Right lobe of liver (tissue), 6 donors: ENCODE measurements at regions not wholly inside any gene's neighbourhood (a gene's known extent, or its start where the extent isn't known, plus 50 kb on each side); places are given as distances from the start of the nearest gene placed in this dataset.

Source experiments
- ATAC-seq, 4 donors: fragments of 200-7000 bp; cut with Tn5 transposase; one replicate each; pipeline ENCODE4 v1.9.1; 2020; ENCODE audit warnings: mild to moderate bottlenecking in 4 of 4, moderate library complexity in 4 of 4
- DNase-seq, 3 donors: peaks; one replicate each; pipeline ENCODE4 v3.0.0-alpha.2; 2020
- H3K27ac ChIP-seq, 3 donors: fragments of 200-600 bp; one replicate each; pipeline ENCODE4 v1.8.0; 2022
- H3K27me3 ChIP-seq, 2 donors: fragments of 200-600 bp; one replicate each; pipeline ENCODE4 v1.8.0; 2022
- H3K36me3 ChIP-seq, 4 donors: fragments of 200-600 bp; sonication (generic) in 1 of 4; one replicate each; pipeline versions ENCODE4 v1.5.1 to v1.8.0; 2017 to 2022; ENCODE audit warnings: control low read depth in 1 of 4
- H3K4me1 ChIP-seq, 4 donors: fragments of 200-600 bp; sonication (generic) in 1 of 4; one replicate each; pipeline versions ENCODE4 v1.5.1 to v1.8.0; 2017 to 2022; ENCODE audit warnings: control low read depth in 1 of 4
- H3K4me3 ChIP-seq, 3 donors: fragments of 200-600 bp; one replicate each; pipeline ENCODE4 v1.8.0; 2022
- H3K9me3 ChIP-seq, 4 donors: fragments of 200-600 bp; sonication (generic) in 1 of 4; one replicate each; pipeline versions ENCODE4 v1.5.1 to v1.8.0; 2017 to 2022; ENCODE audit warnings: control low read depth in 1 of 4
- POLR2A ChIP-seq: fragments of 450-650 bp; IDR thresholded peaks from one replicate; pipeline ENCODE4 v1.6.1; 2017; ENCODE audit warnings: antibody characterized with exemption, mild to moderate bottlenecking
- WGBS: methylation state at CpG from one replicate; pipeline ENCODE4 v1.1.6; 2018; ENCODE audit warnings: low coverage, low lambda C conversion rate; ENCODE audit not compliant: insufficient coverage; ENCODE audit errors: missing lambda C conversion rate; 5-methylcytosine and 5-hydroxymethylcytosine counted together
- intact Hi-C, 2 donors: fragments of 100-400 bp; cut with DNase I; formaldehyde crosslinking; loops; one replicate each; pipeline versions ENCODE4 v1.11.2 to v1.14.1; 2022
- TF ChIP-seq, protein P1 (sequence below), 4 donors: fragments of 200-600 bp in 3 of 4; fragments of 450-650 bp in 1 of 4; IDR thresholded peaks; one replicate each; pipeline versions ENCODE4 v1.5.1 to v1.8.0; 2016 to 2022; ENCODE audit warnings: antibody characterized with exemption in 4 of 4, mild to moderate bottlenecking in 2 of 4
- donor health status: DM: no; HTN: yes; CAD: no.
- donor health status: DM: no; HTN: no; CAD: no.
- donor health status: DM: no; HTN: no; CAD: no.
- donor health status: DM: no; HTN: yes; CAD: no.
- donor health status: DM: no; HTN: yes; CAD: no.

DNA sequence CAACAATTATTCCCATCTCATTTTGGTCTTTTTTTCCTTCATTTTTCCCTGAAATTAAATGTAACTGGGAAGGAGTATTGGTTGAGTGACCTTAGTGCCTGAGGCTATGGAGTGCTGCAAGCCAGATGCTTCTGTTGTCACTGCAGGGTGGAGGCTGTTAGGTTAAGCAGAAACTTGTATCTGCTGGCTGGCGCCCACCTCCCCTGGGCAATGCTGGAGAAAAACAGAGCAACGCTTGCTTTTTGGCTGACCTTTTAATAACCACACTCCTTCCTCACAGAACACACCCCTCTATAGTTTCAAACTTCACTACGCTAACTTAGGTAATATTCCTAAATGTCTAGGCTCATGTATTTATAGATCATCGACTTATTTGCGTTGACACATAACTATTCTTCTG, 583.5 kb upstream of the NOVA1 start:
- H3K27ac ChIP-seq: no peak overlapping the region
- 55% methylated on average over 5 of the region's 5 CpGs for WGBS
- ATAC-seq (no peak), DNase-seq (no peak)
- H3K9me3 ChIP-seq: no peaks in the 10 kb centered on the region
- intact Hi-C loops: no loop called here
- H3K36me3 ChIP-seq: no peaks in the 10 kb centered on the region
- H3K4me3 ChIP-seq: no peak overlapping the region
- no peaks in the 10 kb centered on the region for H3K27me3 ChIP-seq
- no peak for TF ChIP-seq POLR2A
- H3K4me1 ChIP-seq: no peaks in the 10 kb centered on the region

DNA sequence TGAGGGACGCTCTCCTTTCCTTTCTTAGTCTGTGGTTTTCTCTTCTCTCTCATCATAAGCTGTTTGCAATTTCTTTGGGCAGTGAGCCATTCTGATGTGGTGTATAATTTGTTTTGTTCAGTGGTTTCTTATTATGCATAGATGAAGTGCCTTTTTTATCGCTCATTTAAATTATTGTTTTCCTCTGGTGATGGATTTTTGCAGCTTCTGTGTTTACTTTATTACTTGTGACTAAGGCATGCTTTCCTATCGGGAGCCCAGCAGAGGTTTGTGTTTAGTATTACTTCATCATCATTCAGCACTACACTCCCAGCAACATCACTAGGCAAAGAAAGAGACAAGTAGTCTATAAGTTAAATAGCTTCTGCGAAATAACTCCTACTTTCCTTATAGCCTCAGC, 586.6 kb upstream of the NOVA1 start:
- WGBS: 49% methylated on average over 4 of the region's 4 CpGs
- H3K4me3 ChIP-seq: no peak overlapping the region
- H3K36me3 ChIP-seq: no peaks in the 10 kb centered on the region
- TF ChIP-seq, protein P1, sequence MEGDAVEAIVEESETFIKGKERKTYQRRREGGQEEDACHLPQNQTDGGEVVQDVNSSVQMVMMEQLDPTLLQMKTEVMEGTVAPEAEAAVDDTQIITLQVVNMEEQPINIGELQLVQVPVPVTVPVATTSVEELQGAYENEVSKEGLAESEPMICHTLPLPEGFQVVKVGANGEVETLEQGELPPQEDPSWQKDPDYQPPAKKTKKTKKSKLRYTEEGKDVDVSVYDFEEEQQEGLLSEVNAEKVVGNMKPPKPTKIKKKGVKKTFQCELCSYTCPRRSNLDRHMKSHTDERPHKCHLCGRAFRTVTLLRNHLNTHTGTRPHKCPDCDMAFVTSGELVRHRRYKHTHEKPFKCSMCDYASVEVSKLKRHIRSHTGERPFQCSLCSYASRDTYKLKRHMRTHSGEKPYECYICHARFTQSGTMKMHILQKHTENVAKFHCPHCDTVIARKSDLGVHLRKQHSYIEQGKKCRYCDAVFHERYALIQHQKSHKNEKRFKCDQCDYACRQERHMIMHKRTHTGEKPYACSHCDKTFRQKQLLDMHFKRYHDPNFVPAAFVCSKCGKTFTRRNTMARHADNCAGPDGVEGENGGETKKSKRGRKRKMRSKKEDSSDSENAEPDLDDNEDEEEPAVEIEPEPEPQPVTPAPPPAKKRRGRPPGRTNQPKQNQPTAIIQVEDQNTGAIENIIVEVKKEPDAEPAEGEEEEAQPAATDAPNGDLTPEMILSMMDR (IDR thresholded peaks at IDR 0.05): no peak
- no peak for TF ChIP-seq POLR2A
- intact Hi-C loops: no loop called here
- H3K9me3 ChIP-seq: no peaks in the 10 kb centered on the region
- DNase-seq (no peak), ATAC-seq (no peak)
- H3K27ac ChIP-seq: no peak overlapping the region
- no peaks in the 10 kb centered on the region for H3K4me1 ChIP-seq
- no peaks in the 10 kb centered on the region for H3K27me3 ChIP-seq

DNA sequence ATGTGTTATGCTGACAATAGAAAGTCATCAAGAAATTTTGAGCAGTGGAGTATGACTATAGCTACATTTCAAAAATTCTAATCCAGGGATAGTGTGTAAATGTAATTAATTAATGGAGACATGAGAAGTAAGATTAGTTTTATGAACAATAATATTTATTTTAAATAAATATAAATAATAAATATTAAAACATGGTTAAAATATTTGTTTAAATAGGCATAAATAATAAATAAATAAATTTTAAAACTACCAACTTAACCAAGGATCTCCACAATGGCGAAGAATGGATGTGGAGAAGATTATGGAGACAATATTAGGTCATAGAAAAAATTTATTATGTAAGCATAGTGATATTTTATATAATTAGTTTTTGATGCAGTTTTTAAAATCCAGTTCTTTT, 588.2 kb upstream of the NOVA1 start:
- Histone ChIP-seq H3K9me3 (no peaks in the 10 kb centered on the region), H3K27me3 (no peaks in the 10 kb centered on the region), H3K4me3 (no peak overlapping the region), H3K36me3 (no peaks in the 10 kb centered on the region), H3K4me1 (no peaks in the 10 kb centered on the region), H3K27ac (no peak overlapping the region)
- TF ChIP-seq, protein P1 (IDR thresholded peaks at IDR 0.05): no peak
- TF ChIP-seq POLR2A: no peak
- DNase-seq: no peak
- WGBS: 62% methylated on average over 1 of the region's 1 CpG
- no peak for ATAC-seq
- intact Hi-C loops: no loop called here

- DNase-seq: no peak
Observed at GRCh38 chr14:27187136-27187535, 589.3 kb upstream of the NOVA1 start.

DNA sequence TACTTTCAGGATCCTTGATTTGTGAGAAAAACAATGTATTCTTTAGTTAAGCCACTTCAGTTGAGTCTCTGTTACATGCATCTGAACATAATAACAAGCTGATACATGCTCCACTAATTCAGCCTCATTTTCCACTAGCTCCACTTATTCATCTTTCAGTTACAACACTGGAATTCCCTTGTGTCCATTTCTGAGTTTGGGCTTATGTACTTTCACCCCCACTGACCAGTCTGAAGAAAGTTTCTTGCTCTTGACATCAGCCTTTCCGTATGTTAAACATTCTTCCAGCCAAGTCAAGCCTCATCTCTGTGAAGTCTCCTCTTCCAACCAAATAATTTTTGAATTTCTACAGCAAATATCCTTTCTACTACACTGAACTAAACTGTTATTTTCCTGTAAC, 592.5 kb upstream of the NOVA1 start:
- WGBS: 35% methylated on average over 1 of the region's 1 CpG
- DNase-seq (no peak), ATAC-seq (no peak)
- Histone ChIP-seq H3K36me3 (no peaks in the 10 kb centered on the region), H3K9me3 (no peaks in the 10 kb centered on the region), H3K27ac (no peak overlapping the region), H3K4me1 (no peaks in the 10 kb centered on the region), H3K4me3 (no peak overlapping the region), H3K27me3 (no peaks in the 10 kb centered on the region)
- intact Hi-C loops: no loop called here
- TF ChIP-seq, protein P1 (IDR thresholded peaks at IDR 0.05): no peak
- TF ChIP-seq POLR2A: no peak

More at GRCh38 chr14:27187136-27187535, 589.3 kb upstream of the NOVA1 start:
- no peak overlapping the region for H3K4me3 ChIP-seq
- ATAC-seq: no peak
- H3K9me3 ChIP-seq: no peaks in the 10 kb centered on the region
- no peak for TF ChIP-seq POLR2A
- no peaks in the 10 kb centered on the region for H3K4me1 ChIP-seq
- no peaks in the 10 kb centered on the region for H3K27me3 ChIP-seq
- no peaks in the 10 kb centered on the region for H3K36me3 ChIP-seq
- intact Hi-C loops: no loop called here
- H3K27ac ChIP-seq: no peak overlapping the region

GRCh38 chr14:27199272-27199671, 601.4 kb upstream of the NOVA1 start:
- Histone ChIP-seq H3K4me3 (no peak overlapping the region), H3K4me1 (no peaks in the 10 kb centered on the region), H3K9me3 (no peaks in the 10 kb centered on the region), H3K36me3 (no peaks in the 10 kb centered on the region), H3K27ac (no peak overlapping the region), H3K27me3 (no peaks in the 10 kb centered on the region)
- 45% methylated on average over 2 of the region's 2 CpGs for WGBS
- intact Hi-C loops: no loop called here
- TF ChIP-seq, protein P1 (IDR thresholded peaks at IDR 0.05): no peak
- no peak for TF ChIP-seq POLR2A
- DNase-seq: no peak
- no peak for ATAC-seq
